ENCODE measurements at regions not wholly inside any gene's neighbourhood (a gene's known extent, or its start where the extent isn't known, plus 50 kb on each side); places are given as distances from the start of the nearest gene placed in this dataset.

DNA sequence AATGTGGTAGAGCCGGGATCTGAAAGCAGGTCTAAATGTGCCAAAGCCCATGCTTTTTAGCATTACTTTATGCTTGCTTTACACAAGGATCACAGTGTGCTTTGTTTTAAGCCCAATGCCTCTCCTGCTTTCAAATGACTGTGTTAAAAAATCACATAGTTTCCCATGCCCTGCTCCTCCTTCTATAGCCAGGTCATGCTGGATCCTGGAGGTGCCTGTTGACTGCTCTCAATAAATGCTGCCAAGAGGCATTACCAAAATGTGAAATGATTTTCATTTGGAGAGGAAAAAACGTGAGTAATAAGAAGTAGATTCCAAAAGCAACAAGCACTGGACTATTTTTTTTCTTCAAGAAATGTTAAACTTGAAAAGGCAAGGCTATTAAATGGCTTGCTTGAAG, 420.7 kb upstream of the USP24 start:
- ChIA-PET POLR2A (ENCODE audit: partially characterized antibody) (no interaction called here), CTCF (ENCODE audit: partially characterized antibody) (no interaction called here)
- no peak overlapping the region for H2AK5ac ChIP-seq (ENCODE audit: low read depth, low read length)
- H2AFZ ChIP-seq (ENCODE audit: low read length): no peak overlapping the region
- H3K4me1 ChIP-seq (replicated peaks in 1 of 4; ENCODE audit: control insufficient read depth in 3 of 4, insufficient read depth in 4 of 4, low read length in 3 of 4): peaks cover 0 to 2% (median 0%) of the 10 kb centered on the region in 4 experiments; a peak in 1 of 7 replicates
- H2BK120ac ChIP-seq (replicated peaks; ENCODE audit: low read depth, low read length): no peak overlapping the region
- H2BK5ac ChIP-seq (ENCODE audit: low read depth, low read length): no peak overlapping the region
- H2BK12ac ChIP-seq (ENCODE audit: low read depth, low read length): no peak overlapping the region
- no peak overlapping the region for H2BK20ac ChIP-seq (ENCODE audit: low read length)
- H3K79me1 ChIP-seq (ENCODE audit: low read depth, low read length): no peaks in the 10 kb centered on the region
- FAIRE-seq: no peak
- no peaks in the 10 kb centered on the region for H3K27me3 ChIP-seq (replicated peaks in 1 of 4; ENCODE audit: control insufficient read depth in 3 of 4, extremely low read depth in 1 of 4, insufficient read depth in 3 of 4, low read length in 3 of 4)
- H4K20me1 ChIP-seq (replicated peaks in 1 of 2; ENCODE audit: control insufficient read depth in 1 of 2, insufficient read depth in 2 of 2, low read length in 2 of 2): no peaks in the 10 kb centered on the region
- no peak overlapping the region for H3K27ac ChIP-seq (ENCODE audit: low read depth, low read length)
- H3K9me3 ChIP-seq (ENCODE audit: insufficient read depth in 2 of 2, low read depth in 1 of 2, low read length in 1 of 2): no peaks in the 10 kb centered on the region
- H3K9ac ChIP-seq (replicated peaks in 1 of 4; ENCODE audit: extremely low read depth in 1 of 4, low read depth in 3 of 4, low read length in 3 of 4): no peak overlapping the region
- no peaks in the 10 kb centered on the region for H3K36me3 ChIP-seq (ENCODE audit: control insufficient read depth in 2 of 4, insufficient read depth in 4 of 4, low read length in 3 of 4)
- H4K91ac ChIP-seq (replicated peaks; ENCODE audit: insufficient read length, low read length): no peak overlapping the region
- no peaks in the 10 kb centered on the region for H3K79me2 ChIP-seq (ENCODE audit: control insufficient read depth in 1 of 2, insufficient read depth in 2 of 2, low read length in 2 of 2)
- no peak overlapping the region for H3K14ac ChIP-seq (ENCODE audit: insufficient read length)
- DNase-seq (ENCODE audit: low read depth in 1 of 2, low spot score in 2 of 2): no peak
- no peak overlapping the region for H4K8ac ChIP-seq (ENCODE audit: extremely low read depth, insufficient read depth, low read length)
- no peak overlapping the region for H3K18ac ChIP-seq (ENCODE audit: extremely low read depth, low read length)
- TF ChIP-seq RBBP5 (IDR thresholded peaks at IDR 0.05; ENCODE audit: borderline replicate concordance, low read depth, low read length) (no peak), EZH2 (IDR thresholded peaks at IDR 0.05; ENCODE audit: low read depth, low read length, severe bottlenecking) (no peak), SIX5 (IDR thresholded peaks at IDR 0.05; ENCODE audit: low read depth, low read length) (no peak), GABPA (IDR thresholded peaks at IDR 0.05; ENCODE audit: borderline replicate concordance, insufficient read depth, low read length) (no peak), EP300 (IDR thresholded peaks at IDR 0.05; ENCODE audit: borderline replicate concordance in 1 of 2, low read depth in 2 of 2, low read length in 2 of 2) (no peak), JUND (IDR thresholded peaks at IDR 0.05; ENCODE audit: low read length) (no peak), NANOG (IDR thresholded peaks at IDR 0.05; ENCODE audit: insufficient read depth, low read depth, low read length, poor library complexity, severe bottlenecking) (no peak), ZNF274 (IDR thresholded peaks at IDR 0.05; ENCODE audit: borderline replicate concordance, extremely low read depth, low read length) (no peak), CHD1 (IDR thresholded peaks at IDR 0.05; ENCODE audit: low read depth, low read length) (no peak)
- no peaks in the 10 kb centered on the region for H3K23me2 ChIP-seq (ENCODE audit: low read depth, low read length)
- 50% methylated on average over 2 of the region's 2 CpGs; no CpG with 5 or more reads in 1 of the 2 experiments for WGBS, 2 experiments (ENCODE audit: extremely low coverage in 1 of 2, insufficient coverage in 1 of 2, insufficient read length in 1 of 2, insufficient replicate concordance in 2 of 2, low coverage in 1 of 2, low lambda C conversion rate in 2 of 2, missing lambda C conversion rate in 1 of 2)
- no peak overlapping the region for H3K4me3 ChIP-seq (ENCODE audit: extremely low read depth in 1 of 4, insufficient read depth in 2 of 4, low read depth in 3 of 4, low read length in 4 of 4)
- H3K56ac ChIP-seq (replicated peaks; ENCODE audit: insufficient read length, low read depth, low read length): no peak overlapping the region
- H4K5ac ChIP-seq (ENCODE audit: insufficient read length, low read depth, low read length): no peak overlapping the region
- no peak overlapping the region for H3K4ac ChIP-seq (replicated peaks; ENCODE audit: insufficient read length, low read depth, low read length)
- H3K4me2 ChIP-seq (ENCODE audit: insufficient read depth in 1 of 2, low read depth in 2 of 2, low read length in 2 of 2): no peak overlapping the region
- H3K23ac ChIP-seq (ENCODE audit: insufficient read length): no peak overlapping the region
- no peak overlapping the region for H2BK15ac ChIP-seq (ENCODE audit: low read length)
